ENCODE measurements at regions not wholly inside any gene's neighbourhood (a gene's known extent, or its start where the extent isn't known, plus 50 kb on each side); places are given as distances from the start of the nearest gene placed in this dataset.

DNA sequence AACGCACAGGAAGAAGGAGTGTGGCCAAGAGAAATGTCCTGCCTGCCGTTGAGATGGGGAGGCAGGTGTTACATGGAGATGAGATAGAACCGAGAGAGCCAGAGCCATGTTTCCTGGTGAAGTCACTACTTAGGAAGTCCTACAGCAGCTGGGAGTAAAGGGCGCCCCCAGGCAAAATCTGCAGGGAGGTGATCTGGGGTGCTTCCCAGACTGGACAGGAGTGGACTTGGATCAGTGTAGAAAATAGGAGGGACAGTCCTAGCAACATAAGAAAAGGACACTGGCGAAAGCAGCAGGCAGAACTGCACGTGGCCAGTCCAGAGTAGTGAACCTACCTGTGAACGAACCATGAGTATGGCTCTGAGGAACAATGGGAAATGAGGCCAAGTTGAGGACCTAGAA lies 85.3 kb downstream of the CD164 start:
- FAIRE-seq (no peak), DNase-seq (ENCODE audit: insufficient read length, low spot score) (no peak)
- TF ChIP-seq PAX5 (IDR thresholded peaks at IDR 0.05; ENCODE audit: insufficient read depth, low read length, severe bottlenecking) (no peak), POU2F2 (IDR thresholded peaks at IDR 0.05; ENCODE audit: low read depth, low read length) (no peak), SPI1 (IDR thresholded peaks at IDR 0.05; ENCODE audit: low read depth, low read length) (no peak), POLR2A (IDR thresholded peaks at IDR 0.05; ENCODE audit: low read depth, low read length) (no peak), TAF1 (IDR thresholded peaks at IDR 0.05; ENCODE audit: low read depth, low read length) (no peak), POLR2AphosphoS5 (IDR thresholded peaks at IDR 0.05; ENCODE audit: low read depth, low read length) (no peak)

DNA sequence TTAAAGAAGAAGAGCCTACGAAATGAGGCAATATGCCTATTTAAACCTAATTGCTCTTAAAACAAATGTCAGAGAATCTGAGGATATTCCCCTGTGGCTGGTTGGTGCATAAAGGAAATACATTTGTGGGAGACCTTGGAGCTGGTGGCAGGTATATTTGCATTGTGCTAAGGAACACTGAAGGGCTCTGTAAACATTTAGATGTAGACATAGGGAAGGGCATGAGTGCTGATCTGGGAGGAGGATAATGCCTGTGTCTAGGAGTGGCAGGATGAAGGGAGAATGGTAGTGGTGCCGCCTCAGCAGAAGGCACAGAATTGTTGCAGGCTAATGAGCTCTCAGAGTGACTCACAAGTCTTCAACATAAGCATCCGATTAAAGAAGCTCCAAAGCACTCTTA lies 85.8 kb downstream of the CD164 start:
- FAIRE-seq, result no peak

DNA sequence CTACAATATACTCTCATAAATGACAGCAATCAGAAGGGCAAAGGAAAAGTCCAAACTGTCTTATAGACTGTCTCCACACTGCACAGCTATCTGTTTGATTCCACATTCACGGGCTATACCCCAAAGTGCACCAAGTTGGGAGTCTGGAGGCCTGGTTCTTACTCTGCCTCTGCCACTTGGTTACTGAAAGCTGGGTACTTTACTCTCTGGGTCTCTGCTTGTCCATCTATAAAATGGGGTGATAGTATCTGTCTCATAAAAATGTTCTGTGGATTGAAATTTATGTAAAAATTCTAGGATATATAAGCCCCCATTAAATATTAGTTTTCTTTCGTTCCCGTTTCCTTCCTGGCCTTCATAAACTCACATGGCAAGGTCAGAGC lies 86.5 kb downstream of the CD164 start:
- FAIRE-seq (no peak), DNase-seq (ENCODE audit: insufficient read length, low spot score) (no peak)
- TF ChIP-seq POU2F2 (IDR thresholded peaks at IDR 0.05; ENCODE audit: low read depth, low read length) (no peak), TAF1 (IDR thresholded peaks at IDR 0.05; ENCODE audit: low read depth, low read length) (no peak), SPI1 (IDR thresholded peaks at IDR 0.05; ENCODE audit: low read depth, low read length) (no peak), PAX5 (IDR thresholded peaks at IDR 0.05; ENCODE audit: insufficient read depth, low read length, severe bottlenecking) (no peak), POLR2A (IDR thresholded peaks at IDR 0.05; ENCODE audit: low read depth, low read length) (no peak), POLR2AphosphoS5 (IDR thresholded peaks at IDR 0.05; ENCODE audit: low read depth, low read length) (no peak)

More for the DNA sequence above, 85.8 kb downstream of the CD164 start:
- no peak for DNase-seq (ENCODE audit: insufficient read length, low spot score)
- no peak for TF ChIP-seq POLR2AphosphoS5 (IDR thresholded peaks at IDR 0.05; ENCODE audit: low read depth, low read length)

DNA sequence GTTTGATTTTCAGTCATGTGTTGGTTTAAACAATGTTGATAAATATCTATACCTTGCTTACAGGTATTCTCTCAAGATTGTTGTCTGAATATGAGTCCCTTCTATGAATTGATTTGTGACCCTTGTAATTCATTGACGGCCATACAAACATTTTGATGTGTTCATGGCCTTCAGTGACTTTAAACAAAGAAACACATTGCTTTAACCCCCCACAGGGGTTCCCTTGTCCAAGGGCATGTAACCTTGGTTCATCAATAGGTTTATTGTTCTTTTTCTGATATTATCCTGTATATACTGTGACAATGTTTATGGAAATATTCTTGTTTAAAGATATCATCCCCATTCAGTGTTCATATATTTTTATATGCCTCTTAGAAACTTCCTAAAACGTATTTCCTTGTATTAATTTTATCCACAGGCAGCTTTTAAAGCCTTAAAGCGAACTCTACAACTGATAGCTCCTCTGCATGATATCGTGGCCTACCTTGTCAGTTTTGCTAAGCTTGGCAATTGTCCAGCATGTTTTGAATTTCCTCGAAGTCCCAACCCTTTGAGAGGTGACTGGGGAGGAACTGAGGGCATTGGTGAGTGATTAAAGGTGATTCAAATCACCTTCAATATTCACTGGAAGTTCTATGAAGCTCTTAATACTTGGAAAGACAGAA lies 87.0 kb downstream of the CD164 start:
- no peak for TF ChIP-seq TAF1 (IDR thresholded peaks at IDR 0.05; ENCODE audit: low read depth, low read length)
- TF ChIP-seq POLR2A (IDR thresholded peaks at IDR 0.05; ENCODE audit: low read depth, low read length), result no peak
- TF ChIP-seq POU2F2 (IDR thresholded peaks at IDR 0.05; ENCODE audit: low read depth, low read length), result no peak
- no peak for TF ChIP-seq PAX5 (IDR thresholded peaks at IDR 0.05; ENCODE audit: insufficient read depth, low read length, severe bottlenecking)
- no peak for TF ChIP-seq SPI1 (IDR thresholded peaks at IDR 0.05; ENCODE audit: low read depth, low read length)
- no peak for TF ChIP-seq POLR2AphosphoS5 (IDR thresholded peaks at IDR 0.05; ENCODE audit: low read depth, low read length)
- DNase-seq (ENCODE audit: insufficient read length, low spot score) (no peak), FAIRE-seq (no peak)

DNA sequence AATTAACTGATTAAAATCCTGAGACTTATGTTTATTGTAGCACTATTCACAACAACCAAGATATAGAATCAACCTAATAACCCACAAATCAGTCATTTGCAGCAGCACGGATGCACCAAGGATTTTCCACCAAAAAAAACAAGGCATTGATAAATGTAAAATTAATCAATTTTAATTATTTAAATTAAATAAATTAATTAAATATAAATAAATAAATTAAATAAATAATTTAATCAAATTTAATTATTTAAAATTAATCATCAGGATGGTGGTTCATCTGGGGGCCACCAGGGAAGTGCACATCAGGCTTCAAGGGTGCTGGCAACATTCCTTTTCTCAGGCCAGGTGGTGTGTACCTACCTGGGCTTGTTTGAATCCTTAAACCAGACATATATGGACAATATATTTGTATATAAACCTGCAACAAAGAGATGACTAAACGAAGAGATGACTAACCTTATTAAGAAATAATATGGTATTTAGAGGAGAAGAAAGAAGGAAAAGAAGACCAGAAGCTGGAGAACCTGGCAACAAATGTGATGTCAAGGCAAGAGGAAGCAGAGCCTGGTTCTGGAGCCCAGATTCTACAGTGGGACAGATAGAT lies 89.2 kb downstream of the CD164 start:
- no peak for FAIRE-seq
- DNase-seq (ENCODE audit: insufficient read length, low spot score), result no peak
- TF ChIP-seq POU2F2 (IDR thresholded peaks at IDR 0.05; ENCODE audit: low read depth, low read length) (no peak), TAF1 (IDR thresholded peaks at IDR 0.05; ENCODE audit: low read depth, low read length) (no peak), SPI1 (IDR thresholded peaks at IDR 0.05; ENCODE audit: low read depth, low read length) (no peak), POLR2A (IDR thresholded peaks at IDR 0.05; ENCODE audit: low read depth, low read length) (no peak), POLR2AphosphoS5 (IDR thresholded peaks at IDR 0.05; ENCODE audit: low read depth, low read length) (no peak), PAX5 (IDR thresholded peaks at IDR 0.05; ENCODE audit: insufficient read depth, low read length, severe bottlenecking) (no peak)

DNA sequence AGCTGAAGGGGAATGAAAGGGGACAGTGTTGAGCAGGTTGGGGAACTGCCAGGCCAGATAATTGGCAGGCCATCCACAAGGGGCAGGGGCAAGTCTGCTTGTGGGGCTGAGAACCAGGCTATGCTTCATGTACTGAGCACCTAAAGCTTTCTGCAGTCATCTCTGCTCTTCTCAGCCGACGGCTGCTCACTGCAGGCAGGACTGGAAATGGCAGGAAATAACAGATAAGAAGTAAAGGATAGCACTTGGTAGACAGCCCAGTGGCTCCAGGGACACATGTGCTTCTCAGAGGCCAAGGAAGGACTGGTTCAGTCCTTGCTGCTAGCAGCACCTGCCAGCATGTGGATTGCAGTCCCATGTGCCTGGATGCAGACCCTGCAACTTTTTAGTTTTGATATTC lies 89.8 kb downstream of the CD164 start:
- DNase-seq (ENCODE audit: insufficient read length, low spot score) (no peak), FAIRE-seq (no peak)
- TF ChIP-seq TAF1 (IDR thresholded peaks at IDR 0.05; ENCODE audit: low read depth, low read length) (no peak), POLR2AphosphoS5 (IDR thresholded peaks at IDR 0.05; ENCODE audit: low read depth, low read length) (no peak), POU2F2 (IDR thresholded peaks at IDR 0.05; ENCODE audit: low read depth, low read length) (no peak), POLR2A (IDR thresholded peaks at IDR 0.05; ENCODE audit: low read depth, low read length) (no peak), SPI1 (IDR thresholded peaks at IDR 0.05; ENCODE audit: low read depth, low read length) (no peak), PAX5 (IDR thresholded peaks at IDR 0.05; ENCODE audit: insufficient read depth, low read length, severe bottlenecking) (no peak)

DNA sequence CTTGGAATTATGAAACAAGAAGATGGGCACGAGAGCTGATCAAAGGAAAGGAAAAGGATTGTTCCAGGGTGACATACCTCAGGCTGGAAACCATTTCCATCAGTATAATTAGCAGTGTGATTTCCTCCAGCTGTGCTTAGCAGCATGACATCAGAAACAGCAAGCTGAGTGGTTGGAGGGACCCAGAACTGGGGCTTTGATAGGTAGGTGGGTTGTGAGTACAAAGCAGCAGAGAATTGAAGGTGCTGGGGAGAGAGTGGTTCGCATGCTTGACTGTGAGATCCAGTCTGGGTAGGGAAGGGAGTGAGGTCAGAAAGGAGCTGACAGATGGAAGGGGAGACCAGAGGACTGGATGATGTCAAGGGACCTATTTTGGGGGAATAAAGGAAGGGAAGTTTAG lies 90.4 kb downstream of the CD164 start:
- FAIRE-seq, result no peak
- no peak for DNase-seq (ENCODE audit: insufficient read length, low spot score)
- TF ChIP-seq POU2F2 (IDR thresholded peaks at IDR 0.05; ENCODE audit: low read depth, low read length) (no peak), POLR2AphosphoS5 (IDR thresholded peaks at IDR 0.05; ENCODE audit: low read depth, low read length) (no peak), POLR2A (IDR thresholded peaks at IDR 0.05; ENCODE audit: low read depth, low read length) (no peak), TAF1 (IDR thresholded peaks at IDR 0.05; ENCODE audit: low read depth, low read length) (no peak), PAX5 (IDR thresholded peaks at IDR 0.05; ENCODE audit: insufficient read depth, low read length, severe bottlenecking) (no peak), SPI1 (IDR thresholded peaks at IDR 0.05; ENCODE audit: low read depth, low read length) (no peak)

DNA sequence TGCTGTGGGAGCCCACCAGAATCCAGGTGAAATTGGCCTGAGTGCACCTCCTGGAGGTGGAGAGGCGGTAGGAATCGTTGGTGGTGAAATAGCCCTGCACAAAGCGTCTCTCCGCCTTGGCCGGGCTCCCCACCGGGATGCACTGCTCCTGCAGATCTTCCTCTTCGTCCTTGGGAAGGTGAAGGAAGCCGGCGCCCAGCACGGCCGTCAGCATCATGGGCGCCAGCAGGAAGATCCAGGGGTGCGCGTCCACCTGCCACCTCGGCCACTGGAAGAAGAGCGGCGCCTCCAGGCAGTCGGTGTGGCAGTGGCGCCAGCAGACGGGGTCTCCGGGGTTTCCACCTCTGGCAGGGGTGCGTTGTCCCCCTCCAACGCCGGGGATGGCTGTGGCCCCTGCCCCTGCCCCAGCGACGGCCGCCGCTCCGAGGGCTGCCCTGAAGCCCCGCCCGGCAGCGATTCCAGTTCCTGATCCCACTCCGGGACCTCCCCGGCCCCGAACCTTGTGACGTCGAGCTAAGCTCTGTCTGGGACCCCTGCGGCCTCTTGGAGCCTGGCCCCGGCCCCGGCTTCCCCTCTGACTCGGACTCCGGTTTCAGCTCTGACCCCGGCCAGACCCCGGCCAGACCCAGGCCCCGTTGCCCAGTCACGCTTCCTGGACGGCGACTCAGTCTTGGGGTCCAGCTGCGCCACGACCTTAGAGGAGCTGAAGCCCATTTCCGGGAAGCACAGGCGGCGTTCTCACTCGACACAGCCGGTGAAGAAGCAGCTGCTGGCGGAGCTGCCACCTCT lies 91.9 kb downstream of the CD164 start:
- FAIRE-seq (no peak), DNase-seq (ENCODE audit: insufficient read length, low spot score) (no peak)
- TF ChIP-seq POU2F2 (IDR thresholded peaks at IDR 0.05; ENCODE audit: low read depth, low read length) (no peak), POLR2A (IDR thresholded peaks at IDR 0.05; ENCODE audit: low read depth, low read length) (no peak), TAF1 (IDR thresholded peaks at IDR 0.05; ENCODE audit: low read depth, low read length) (no peak), SPI1 (IDR thresholded peaks at IDR 0.05; ENCODE audit: low read depth, low read length) (no peak), PAX5 (IDR thresholded peaks at IDR 0.05; ENCODE audit: insufficient read depth, low read length, severe bottlenecking) (no peak), POLR2AphosphoS5 (IDR thresholded peaks at IDR 0.05; ENCODE audit: low read depth, low read length) (no peak)

DNA sequence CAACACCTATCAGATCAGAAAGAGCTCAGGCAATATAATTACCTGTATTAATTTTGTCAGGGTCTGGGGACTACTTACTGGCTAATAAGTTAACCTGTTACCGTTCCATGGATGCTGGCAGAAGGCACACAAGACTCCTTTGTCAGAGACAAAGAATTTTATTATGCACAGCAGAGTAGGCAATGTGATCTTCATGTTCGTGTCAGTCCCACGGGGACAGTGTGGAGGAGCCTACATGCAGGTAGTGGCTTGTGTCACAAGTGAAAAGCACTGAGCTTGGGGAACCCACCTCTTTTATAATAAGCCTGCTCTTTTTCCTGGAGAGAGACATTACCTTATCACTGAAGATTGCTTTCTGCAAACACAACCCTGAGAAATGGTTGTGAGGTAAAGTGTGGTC lies 96.9 kb downstream of the CD164 start:
- DNase-seq (ENCODE audit: insufficient read length, low spot score) (no peak), FAIRE-seq (no peak)
- no peak for TF ChIP-seq SPI1 (IDR thresholded peaks at IDR 0.05; ENCODE audit: low read depth, low read length)
- no peak for TF ChIP-seq PAX5 (IDR thresholded peaks at IDR 0.05; ENCODE audit: insufficient read depth, low read length, severe bottlenecking)
- no peak for TF ChIP-seq TAF1 (IDR thresholded peaks at IDR 0.05; ENCODE audit: low read depth, low read length)
- no peak for TF ChIP-seq POLR2A (IDR thresholded peaks at IDR 0.05; ENCODE audit: low read depth, low read length)

All from GM12891 (cell line).